ENCODE measurements at regions not wholly inside any gene's neighbourhood (a gene's known extent, or its start where the extent isn't known, plus 50 kb on each side); places are given as distances from the start of the nearest gene placed in this dataset.

DNA sequence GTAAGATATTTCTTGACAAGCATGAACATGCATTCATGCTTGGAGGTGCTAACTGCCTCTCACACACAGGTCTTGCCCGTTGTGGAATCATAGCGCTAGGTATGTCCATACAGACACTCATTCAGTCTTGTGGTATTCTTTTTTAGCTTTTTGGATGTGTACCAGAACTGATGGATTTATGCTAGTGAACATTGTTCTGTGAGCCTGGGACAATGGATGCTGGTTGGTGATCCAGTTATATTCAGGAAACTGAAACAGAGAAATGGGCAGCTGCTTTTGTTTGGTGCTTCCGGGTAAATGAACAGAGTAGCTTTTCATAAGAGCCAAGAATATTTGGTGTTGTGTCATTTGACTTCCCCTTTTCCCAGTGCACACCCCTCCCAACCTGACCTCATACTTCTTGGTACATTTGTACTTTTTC, 78.9 kb upstream of the SLC4A4 start:
- intact Hi-C loops (cut with DNase I) = no loop called here
- ATAC-seq (peak; percentile 91), DNase-seq (ENCODE audit: low spot score) (no peak)

DNA sequence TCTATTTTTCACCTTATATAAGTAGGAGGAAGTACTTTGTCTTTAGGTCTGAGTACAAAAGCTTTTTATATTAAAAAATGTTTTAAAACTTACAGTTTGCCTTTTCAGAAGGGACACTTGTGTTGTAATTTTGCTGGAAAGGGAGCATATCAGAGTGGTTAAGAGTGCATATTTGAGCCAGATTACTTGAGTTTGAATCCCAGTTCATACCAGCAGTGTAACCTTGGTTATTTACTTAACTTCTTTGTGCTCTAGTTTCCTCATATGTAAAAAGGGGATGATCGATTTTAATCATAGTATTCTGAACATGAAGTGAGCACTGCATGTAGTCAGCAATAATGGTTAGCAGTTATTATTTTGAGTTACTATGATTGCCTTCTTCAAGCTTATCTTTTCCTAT, 78.3 kb upstream of the SLC4A4 start:
- intact Hi-C loops (cut with DNase I) = no loop called here
- ATAC-seq (peak; percentile 84), DNase-seq (ENCODE audit: low spot score) (no peak)

DNA sequence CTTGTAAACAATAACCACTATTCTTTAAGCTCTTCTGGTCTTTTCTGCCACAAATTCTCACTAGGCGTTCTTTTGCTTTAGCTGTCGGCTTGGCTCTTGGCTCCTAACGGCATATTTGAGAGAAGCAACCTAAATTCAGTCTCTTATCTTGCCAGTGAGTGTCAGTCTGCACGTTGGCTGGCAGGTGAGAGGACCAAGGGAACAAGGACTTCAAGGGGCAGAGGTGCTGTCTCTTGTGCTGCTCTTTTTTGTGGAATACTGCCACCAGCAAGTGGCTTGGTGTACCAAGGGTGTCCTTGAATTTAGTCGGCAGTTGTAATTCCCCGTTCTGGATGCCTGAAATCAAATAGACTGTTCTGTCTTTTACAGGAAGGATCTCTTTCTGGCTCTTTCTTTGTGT, 77.8 kb upstream of the SLC4A4 start:
- intact Hi-C loops (cut with DNase I) = no loop called here
- no peak for ATAC-seq

DNA sequence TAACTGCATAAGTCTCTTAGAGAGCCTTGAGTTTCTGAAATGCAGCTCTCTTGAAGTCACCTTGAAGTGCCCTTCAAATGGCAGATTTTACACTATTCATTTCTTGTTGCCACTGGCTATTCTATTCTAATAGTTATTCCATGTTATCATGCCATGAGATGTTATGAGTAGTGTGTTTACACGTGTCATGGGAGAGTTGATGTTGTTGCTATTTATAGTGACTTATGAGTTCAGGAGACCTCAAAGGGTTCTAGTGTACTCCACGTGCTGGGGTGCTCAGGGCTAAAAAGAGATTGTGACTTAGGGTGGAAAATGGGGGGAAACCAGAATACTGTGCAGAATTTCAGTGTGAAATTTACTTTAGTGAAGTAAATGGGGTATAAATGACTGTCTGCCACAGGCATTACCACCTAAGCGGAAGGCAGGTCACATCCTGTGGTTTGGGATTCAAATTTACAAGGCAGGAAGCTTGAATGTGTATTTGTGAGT, 77.1 kb upstream of the SLC4A4 start:
- intact Hi-C loops (cut with DNase I) = no loop called here
- ATAC-seq (no peak), DNase-seq (ENCODE audit: low spot score) (no peak)

More for the DNA sequence above, 77.8 kb upstream of the SLC4A4 start:
- no peak for DNase-seq (ENCODE audit: low spot score)

DNA sequence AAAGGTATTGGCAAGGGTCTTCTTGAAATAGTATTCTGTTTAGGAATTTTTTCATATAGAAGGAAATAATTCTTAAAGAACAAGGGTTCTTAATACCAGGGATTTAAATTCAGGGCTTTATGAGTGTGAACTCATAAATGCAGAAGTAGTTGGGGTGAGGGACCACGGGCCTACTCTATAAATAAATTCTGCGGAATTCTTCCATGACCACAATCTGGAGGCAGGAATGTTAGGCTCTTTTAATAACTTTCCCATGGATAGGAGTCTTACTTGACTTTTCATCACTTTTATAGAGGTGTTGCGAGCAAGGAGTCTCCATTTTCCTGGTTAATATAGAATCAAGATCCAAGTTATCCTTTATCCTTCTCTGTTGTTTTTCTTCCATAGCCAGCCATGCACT, 76.7 kb upstream of the SLC4A4 start:
- intact Hi-C loops (cut with DNase I) = no loop called here
- DNase-seq (ENCODE audit: low spot score) = no peak

DNA sequence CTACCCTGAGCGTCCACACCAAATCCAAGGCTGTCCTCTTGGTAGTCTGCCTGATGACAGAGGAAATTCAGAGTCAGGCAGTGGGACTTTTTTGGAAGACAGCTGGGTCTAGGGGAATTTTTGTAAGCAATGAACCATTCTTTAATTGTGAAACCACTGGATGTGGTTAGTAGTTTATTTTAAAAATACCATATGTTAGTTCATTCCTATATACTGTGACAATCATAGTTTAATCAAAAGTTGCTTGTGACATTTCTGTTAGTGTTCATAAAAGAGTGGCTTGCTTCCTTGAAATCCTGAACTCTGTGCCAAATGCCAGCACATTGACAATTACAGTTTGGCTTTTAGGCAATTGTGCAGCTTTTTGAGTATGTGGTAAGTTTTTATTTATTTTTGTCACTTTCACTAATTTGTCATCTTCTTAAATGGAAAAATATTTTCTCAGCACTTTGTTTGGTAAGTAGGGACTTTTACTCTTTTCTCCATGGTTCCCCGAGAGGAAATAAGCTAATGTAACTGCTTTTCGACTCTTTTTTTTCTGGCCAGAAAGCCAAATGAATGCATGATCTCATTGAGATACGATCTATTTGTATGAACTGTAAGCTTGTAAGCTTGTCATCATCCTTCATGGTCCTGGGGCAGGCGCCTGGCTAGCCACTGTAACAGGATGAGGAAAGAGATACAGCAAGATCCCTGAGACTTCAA, 72.6 kb upstream of the SLC4A4 start:
- peak; percentile 57 for ATAC-seq

More for the DNA sequence above, 76.7 kb upstream of the SLC4A4 start:
- ATAC-seq = no peak

DNA sequence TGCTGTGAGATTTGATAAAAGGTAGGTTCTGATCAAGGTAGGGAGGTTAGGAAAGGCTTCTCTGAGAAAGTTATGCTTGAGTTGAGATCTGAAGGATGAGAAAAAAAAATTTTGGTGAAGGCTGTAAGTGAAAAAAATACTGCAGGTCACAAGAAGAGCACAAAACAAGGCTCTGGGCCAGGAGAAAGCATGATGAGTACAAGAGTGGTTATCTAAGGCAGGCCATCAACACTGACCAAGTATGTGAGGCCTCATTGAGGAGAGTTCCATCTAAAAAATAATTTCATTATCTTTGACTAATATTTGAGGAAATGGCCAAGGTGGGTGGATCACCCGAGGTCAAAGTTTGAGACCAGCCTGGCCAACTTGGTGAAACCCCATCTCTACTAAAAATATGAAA, 71.6 kb upstream of the SLC4A4 start:
- intact Hi-C loops (cut with DNase I) = no loop called here

More for the DNA sequence above, 72.6 kb upstream of the SLC4A4 start:
- intact Hi-C loops (cut with DNase I) = no loop called here
- no peak for DNase-seq (ENCODE audit: low spot score)

DNA sequence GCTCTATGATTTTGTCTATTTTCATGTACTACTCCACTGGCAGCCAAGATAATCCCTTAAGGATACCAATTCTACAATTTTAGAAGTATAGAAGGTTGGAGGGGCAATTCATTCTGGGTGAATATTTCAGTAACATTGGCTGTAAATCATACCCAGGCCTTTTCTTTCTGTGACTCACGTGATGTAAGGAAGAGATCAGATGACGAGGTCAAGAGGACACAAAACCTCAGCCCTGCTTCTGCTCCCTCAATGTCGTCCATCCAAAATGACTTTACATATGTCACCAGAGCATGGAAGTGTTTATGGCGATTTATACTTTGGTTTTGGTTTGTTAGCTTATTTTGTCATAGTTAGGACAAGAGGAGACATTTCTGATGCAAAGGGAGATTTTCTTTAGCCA, 70.7 kb upstream of the SLC4A4 start:
- peak; percentile 44 for ATAC-seq
- intact Hi-C loops (cut with DNase I) = no loop called here

More for the DNA sequence above, 71.6 kb upstream of the SLC4A4 start:
- no peak for DNase-seq (ENCODE audit: low spot score)
- peak; percentile 70 for ATAC-seq

DNA sequence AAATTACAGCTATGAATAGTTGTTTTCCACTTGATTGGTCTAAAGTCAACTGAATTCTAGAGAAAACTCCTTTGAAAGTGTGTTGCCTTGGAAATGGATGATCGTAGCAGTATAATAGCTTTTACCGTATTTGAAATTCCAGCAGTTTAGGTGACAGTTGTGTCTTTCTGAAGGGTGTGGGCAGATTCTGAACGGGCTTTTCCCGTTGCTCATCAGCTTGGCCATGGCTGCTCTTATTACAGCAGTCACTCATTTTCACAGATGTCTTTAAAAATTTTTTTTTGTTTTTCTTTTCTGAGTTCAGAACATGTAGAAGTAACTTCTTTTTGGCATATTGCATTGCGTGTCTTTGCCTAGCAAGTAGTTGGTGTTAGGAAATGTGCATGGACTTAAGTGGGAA, 69.6 kb upstream of the SLC4A4 start:
- DNase-seq (ENCODE audit: low spot score) = no peak
- intact Hi-C loops (cut with DNase I) = no loop called here
- no peak for ATAC-seq

More for the DNA sequence above, 70.7 kb upstream of the SLC4A4 start:
- no peak for DNase-seq (ENCODE audit: low spot score)

DNA sequence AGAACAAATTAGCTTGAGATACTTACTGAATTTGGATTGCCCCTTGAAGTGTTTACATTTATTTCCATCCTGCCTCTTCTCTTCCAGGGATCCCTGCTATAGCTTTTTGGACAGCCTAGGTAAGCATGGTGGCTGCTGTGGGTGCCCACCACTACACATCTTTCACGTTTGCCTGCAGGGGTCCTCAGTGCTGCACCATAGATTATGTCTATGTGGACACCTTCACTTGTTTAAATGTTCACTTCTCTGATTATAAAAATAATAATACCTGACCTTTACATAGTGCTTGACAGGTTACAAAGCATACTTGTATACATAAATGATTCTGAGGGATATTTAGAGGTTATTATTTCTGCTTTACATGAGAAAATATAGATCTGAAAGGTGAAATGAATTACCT, 67.9 kb upstream of the SLC4A4 start:
- ATAC-seq (no peak), DNase-seq (ENCODE audit: low spot score) (no peak)
- intact Hi-C loops (cut with DNase I) = no loop called here

DNA sequence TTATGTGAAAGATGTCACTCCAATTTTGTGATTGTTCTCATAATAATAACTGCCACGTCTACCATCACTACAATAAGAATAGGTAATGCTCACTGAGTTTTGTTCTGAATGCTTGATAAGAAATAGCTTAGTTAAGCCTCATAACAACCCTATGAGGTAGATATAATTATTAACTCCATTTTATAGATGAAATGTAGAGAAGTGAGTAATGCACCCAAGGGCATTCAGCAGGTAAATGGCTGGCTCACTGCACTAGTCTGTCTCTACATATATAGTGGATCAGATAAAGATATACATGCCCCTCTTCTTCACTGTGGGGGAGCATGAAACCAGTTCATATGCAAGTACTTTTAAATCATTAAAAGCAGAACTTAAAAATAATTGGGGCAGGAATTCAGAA, 65.8 kb upstream of the SLC4A4 start:
- no peak for DNase-seq (ENCODE audit: low spot score)
- intact Hi-C loops (cut with DNase I) = no loop called here
- no peak for ATAC-seq

DNA sequence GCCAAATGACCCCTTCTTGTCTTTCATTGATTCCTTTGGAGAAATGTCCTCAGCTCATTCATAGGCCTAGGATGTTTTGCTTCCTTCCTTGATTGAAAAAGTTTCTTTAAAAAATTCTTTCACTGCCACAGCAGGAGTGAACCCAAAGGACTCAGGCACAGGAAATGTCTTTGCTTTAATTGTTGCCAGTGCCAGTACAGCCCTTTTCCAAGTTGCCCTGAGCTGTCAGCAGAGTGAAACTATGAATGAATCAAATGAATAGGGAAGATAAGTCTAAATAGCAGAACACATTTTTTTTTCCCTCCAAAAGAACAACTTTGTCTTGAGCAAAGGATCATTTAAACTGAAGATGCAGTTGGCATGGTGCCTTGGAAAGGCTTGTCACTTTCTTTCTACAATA, 63.8 kb upstream of the SLC4A4 start:
- intact Hi-C loops (cut with DNase I) = no loop called here
- DNase-seq (ENCODE audit: low spot score) (no peak), ATAC-seq (no peak)

DNA sequence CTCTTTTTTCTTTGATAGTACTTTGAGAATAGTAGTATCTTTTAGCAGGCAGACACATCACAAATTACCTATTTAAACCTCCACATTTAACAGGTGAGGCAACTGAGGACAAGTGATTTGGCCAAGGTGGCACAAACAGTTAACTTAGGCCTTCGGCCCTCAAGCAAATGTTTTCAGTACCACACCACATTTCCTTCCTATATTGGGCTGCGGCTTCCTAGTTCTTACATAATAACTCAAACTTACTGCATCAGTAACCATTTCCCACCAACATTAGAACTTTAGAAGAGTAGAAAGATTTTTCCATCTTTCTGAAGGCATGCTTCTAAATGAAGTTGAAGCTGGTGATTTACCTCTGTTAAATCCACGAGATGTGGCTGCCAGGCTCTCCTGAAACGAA, 63.2 kb upstream of the SLC4A4 start:
- ATAC-seq = no peak
- no peak for DNase-seq (ENCODE audit: low spot score)
- intact Hi-C loops (cut with DNase I) = no loop called here

DNA sequence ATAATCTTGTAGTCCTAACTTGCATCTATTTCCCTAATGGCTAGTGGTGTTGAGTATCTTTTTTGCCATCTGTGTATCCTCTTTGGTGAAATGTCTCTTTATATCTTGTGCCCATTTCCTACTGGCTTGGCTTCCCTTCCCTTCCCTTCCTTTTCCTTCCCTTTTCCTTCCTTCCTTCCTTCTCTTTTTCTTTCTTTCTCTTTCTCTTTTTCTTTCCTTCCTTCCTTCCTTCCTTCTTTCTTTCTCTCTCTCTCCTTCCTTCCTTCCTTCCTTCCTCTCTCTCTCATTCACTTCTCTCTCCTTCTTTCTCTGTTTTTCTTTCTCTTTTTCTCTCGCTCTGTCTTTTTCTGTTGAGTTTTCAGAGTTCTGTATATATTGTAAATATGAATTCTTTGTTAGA, 61.5 kb upstream of the SLC4A4 start:
- intact Hi-C loops (cut with DNase I) = no loop called here
- DNase-seq (ENCODE audit: low spot score) (no peak), ATAC-seq (no peak)

DNA sequence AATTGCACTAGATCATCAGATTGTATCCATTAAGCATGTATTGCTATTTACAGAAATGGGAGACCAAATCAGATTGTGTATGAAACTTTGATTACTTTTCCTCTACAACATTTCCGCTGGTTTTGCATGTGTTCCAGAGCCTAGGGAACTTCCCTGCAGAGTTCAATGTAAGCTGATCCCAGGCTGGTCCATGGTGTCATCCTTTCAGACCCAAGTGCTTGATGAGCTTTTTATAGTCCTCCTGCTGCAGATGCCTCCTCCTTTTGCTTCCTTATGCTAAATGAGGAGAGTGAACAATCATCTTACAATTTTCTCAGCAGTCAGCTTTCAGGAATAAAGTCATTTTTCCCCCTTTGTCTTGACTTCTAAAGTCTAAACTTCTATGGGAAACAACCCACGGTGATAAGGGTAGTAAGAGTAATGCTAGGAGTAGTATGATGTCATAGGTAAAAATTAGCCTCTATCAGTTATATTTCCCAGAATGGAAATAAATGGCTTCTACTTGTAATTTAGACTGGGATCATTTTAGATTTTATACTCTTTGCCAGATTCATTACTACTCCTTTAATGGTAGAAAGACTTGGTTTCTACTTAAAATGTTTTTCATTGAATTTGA, 55.1 kb upstream of the SLC4A4 start:
- ATAC-seq (no peak), DNase-seq (ENCODE audit: low spot score) (no peak)
- intact Hi-C loops (cut with DNase I) = no loop called here

DNA sequence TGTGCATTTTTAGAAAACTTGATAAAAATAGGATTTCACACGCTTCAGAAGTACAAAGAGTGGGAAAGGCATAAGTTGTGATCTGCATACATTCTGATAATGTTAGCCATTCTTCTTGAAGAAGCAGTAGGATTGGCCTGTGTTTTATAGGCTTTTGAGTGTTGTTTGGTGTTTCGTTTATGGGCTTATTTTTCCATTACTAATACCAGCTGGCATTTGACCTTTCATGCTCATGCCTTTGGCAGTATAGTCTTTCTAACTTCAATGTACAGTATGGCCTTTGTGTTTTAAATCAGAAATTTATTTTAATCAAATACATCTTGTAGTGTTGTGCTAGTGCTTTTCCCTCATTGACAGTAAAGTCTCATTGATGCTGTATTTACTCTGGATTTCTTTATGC, 51.5 kb upstream of the SLC4A4 start:
- ATAC-seq (no peak), DNase-seq (ENCODE audit: low spot score) (no peak)
- intact Hi-C loops (cut with DNase I) = no loop called here

DNA sequence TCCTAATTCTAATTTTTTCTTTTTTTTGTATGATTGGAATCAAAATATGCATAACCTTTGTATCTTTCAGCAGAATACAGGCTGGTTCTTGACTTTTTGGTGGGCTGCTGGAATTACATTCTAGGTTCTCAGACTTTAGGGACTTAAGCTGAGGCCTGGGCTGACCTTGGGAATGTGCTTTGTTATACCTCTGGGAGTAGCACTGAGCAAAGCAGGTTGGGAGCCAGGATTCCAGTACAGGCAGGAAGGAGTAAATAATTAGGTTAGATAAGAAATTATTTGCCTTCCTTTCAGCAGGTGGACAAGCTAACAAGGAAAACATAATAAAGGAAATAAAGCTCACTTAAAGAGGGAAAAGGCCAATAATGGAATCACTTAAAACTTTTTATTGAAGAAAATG, 49.9 kb upstream of the SLC4A4 start:
- no peak for DNase-seq (ENCODE audit: low spot score)
- intact Hi-C loops (cut with DNase I) = no loop called here
- no peak for ATAC-seq

Data from sciatic nerve (tissue), 2 donors.